HS-27A (cell line): ENCODE measurements at regions not wholly inside any gene's neighbourhood (a gene's known extent, or its start where the extent isn't known, plus 50 kb on each side); places are given as distances from the start of the nearest gene placed in this dataset.

Experiments used
- DNase-seq: peaks from one replicate; pipeline ENCODE4 v3.0.0-alpha.2; 2012; ENCODE audit warnings: low read depth, missing footprints

DNA sequence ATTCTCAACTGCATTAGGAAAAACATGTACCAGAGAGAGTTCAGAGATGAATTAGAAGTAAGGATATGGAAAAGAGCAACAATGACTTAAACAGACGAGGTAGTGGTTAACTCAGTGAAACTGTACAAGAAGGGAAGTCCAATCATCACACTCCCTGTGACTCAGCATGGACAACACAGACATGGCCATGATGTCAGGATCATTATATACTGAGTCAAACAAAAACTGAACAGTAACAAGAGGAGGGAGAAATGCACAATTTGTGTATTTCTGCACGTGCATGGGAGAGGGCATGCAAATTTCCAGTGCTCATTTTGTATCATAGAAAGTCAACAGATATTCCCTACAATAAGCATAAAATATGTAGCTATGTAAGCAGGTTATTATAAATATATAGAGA lies 1037.8 kb downstream of the BCL11B start:
- no peak for DNase-seq

GRCh38 chr14:98236314-98236713 lies 1035.7 kb downstream of the BCL11B start:
- no peak for DNase-seq

DNA sequence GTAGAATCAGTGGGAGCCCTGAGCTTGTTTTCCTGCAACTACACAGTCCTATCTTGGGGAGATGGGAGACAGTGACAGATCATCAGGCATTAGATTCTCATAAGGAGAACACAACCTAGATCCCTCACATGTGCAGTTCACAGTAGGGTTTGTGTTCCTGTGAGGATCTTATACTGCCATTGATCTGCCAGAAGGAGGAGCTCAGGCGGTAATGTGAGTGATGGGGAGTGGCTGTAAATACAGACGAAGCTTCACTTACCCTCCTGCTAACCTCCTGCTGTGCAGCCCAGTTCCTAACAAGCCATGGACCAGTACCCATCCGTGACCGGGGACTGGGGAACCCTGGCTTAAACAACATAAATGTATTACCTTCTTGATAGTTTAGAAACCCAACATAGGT lies 1034.1 kb downstream of the BCL11B start:
- DNase-seq = no peak

- no peak for DNase-seq
Measured at GRCh38 chr14:98240376-98240775, 1031.6 kb downstream of the BCL11B start.

GRCh38 chr14:98242903-98243302 lies 1029.1 kb downstream of the BCL11B start:
- DNase-seq = no peak

DNA sequence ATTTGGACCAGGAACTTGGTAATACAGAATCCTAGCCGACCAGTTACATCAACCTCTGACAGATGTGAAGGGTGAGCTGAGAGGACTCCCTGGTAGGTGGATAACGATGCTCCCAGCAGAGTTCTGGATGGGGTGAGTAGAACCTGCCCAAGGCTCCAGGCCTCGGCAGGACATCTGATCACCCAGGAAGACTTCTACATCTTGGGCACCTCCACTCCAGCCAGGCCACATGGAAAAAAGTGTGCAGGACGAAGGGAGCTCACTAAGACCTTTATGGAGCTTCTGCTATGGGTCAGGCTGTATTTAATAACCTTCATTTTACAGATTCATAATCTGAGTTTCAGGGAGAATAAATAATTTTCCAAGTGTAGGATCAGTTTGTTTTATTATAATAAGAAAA lies 1028.7 kb downstream of the BCL11B start:
- DNase-seq = no peak

GRCh38 chr14:98244162-98244948 lies 1027.6 kb downstream of the BCL11B start:
- no peak for DNase-seq

DNA sequence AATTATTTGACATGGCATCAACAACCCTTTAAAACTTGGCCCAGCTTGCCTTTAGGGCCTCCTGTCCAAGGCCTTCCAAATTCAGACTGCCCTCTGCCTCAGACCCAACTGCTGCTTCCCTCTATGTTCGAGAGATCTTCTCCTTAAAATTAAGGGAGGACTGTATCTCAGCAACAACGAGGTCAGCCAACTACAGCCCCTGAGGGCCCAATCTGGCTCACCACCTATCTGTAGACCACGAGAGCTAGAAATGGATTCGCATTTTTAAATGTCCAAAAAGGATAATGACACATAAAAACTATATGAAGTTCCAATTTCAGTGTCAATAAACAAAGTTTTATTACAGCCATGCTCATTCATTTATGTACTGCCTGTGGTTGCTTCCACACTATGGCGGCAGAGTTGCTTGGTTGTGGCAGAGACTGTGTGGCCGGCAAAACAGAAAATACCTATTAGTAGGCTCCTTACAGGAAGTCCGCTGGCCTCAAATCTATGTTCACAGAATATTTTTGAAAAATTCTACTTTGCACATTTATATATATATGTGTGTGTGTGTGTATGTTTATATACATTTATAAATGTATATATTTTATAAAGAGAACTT lies 1026.9 kb downstream of the BCL11B start:
- DNase-seq = no peak

DNA sequence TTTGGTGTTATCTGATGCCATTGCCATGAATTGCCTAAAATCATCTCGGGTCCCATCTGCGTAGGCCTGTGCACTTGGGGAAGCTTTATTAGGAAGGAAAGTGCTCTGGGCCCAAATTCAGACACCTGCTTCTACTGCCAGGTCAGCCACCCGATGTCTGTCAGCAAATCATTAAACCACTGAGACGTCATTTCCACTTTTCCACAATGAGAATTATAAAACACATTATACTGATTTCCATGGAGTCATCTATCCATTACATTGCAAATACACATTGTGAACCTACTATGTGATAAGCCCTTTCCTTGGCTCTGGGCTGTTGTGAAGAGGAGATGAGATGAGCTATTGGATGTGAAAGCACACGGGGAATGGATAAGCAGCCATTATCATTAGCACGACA lies 1022.9 kb downstream of the BCL11B start:
- no peak for DNase-seq

DNA sequence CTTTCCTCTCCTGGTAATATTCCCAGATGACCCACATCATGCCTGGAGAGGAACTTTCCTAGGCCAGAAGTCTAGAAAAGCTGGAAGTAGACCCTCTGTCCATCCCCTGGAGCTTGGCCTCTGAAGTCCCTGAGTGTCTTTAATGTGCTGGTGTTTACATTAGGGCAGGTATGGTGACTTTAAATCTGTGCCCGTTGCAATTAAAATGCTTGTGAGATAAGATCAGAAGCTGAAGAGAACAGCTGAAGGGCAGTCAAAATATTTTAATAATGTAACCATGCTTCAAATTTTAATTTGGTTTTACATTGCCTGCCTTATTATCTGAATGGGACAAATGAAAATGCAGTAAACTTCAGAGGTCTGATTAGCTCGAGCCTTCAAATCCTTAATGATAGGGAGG lies 1022.5 kb downstream of the BCL11B start:
- no peak for DNase-seq

- DNase-seq = no peak
Measured at GRCh38 chr14:98252820-98253219, 1019.2 kb downstream of the BCL11B start.

DNA sequence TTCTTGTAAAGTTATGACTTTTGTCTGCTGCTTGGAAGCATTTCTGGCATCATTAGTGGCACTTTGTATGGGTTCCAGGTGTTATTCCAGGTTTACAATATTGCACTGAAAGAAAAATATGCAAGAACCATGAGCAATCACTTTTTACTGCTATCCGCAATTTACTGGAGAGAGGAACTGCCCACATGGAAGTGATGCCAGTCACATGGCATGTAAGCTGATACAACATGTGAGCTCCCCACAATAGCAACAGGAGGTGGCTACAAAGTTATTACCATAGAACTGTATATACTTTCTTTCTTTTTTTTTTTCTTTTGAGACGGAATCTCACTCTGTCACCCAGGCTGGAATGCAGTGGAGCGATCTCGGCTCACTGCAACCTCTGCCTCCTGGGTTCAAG lies 1012.1 kb downstream of the BCL11B start:
- no peak for DNase-seq

GRCh38 chr14:98262566-98262965 lies 1009.4 kb downstream of the BCL11B start:
- no peak for DNase-seq

DNA sequence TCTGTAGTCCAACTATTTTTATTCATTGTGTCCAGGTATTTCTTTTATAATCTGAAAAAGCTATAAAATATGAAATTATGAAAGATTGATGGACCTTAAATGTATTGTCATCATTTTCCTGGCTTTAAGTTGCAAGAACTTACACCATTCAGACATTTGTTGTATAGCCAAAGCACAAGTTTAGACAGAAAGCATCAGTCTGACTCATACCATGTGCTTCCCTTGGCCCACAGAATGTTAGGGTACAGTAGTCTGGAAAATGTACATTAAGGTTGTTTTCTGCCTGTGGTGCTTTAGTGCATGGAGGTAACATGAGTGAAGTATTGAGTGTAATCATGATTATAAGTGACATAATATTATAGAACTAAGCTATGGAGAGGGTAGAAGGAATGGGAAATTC lies 1002.5 kb downstream of the BCL11B start:
- DNase-seq = no peak

- no peak for DNase-seq
Measured at GRCh38 chr14:98270201-98270600, 1001.8 kb downstream of the BCL11B start.

DNA sequence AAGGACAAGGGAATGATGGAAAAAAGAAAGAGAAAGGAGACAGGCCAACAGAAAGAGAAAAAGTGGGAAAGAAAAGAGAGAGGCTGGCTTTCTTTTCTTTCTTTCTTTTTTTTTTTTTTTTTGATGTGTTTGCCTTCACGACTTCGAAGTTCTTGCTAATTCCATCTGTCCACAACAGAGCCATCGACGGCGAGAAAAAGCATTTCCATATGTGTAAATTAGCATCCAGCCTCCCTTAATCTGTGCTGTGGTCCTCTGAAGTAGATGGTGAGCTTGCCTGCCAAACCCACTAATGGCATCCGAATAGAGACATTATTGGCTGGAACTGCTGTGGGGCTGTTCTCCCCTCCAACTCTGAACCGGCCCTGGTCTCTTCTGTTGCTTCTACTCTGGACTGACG lies 997.4 kb downstream of the BCL11B start:
- DNase-seq = no peak

- DNase-seq = no peak
Measured at GRCh38 chr14:98278800-98279199, 993.2 kb downstream of the BCL11B start.

DNA sequence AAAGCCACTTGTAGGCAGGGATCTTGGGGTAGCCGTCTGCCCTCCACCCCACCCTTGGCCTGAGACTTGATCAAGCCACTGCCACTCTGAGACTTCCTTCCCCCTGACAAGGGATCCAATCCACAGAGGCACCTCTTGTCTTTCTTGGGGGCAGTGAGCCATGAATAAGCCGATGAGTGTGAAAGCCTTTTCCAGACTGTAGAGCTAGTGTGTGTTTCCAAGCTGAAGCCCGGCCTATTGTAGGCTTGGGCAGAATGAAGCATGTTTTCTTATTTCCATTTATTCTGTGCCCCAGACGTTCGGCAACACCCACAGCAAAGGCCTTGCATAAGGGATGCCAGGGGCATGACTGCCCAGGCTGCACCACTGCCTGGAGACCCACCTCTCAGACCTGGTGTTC lies 991.6 kb downstream of the BCL11B start:
- no peak for DNase-seq

GRCh38 chr14:98288825-98289224 lies 983.2 kb downstream of the BCL11B start:
- DNase-seq = no peak

- DNase-seq = no peak
Measured at GRCh38 chr14:98290596-98290995, 981.4 kb downstream of the BCL11B start.

DNA sequence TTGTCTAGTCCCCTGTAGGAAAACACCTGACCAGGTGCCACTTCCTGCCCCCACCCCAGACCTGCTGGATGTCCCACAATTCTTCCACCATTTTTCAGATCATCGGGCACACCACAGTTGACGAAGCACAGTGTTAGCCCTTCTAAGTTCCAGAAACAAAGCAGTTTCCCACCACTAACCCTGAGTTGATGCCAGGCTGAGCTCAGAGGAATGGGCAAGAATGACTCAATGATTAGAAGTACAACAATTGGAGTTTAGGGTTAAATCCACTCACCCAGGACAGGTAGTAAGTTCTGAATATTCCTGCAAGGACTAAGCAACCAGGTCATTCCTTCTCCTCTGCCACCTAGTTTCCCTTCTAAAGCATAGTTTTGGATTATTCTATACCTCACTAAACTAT lies 979.8 kb downstream of the BCL11B start:
- no peak for DNase-seq

DNA sequence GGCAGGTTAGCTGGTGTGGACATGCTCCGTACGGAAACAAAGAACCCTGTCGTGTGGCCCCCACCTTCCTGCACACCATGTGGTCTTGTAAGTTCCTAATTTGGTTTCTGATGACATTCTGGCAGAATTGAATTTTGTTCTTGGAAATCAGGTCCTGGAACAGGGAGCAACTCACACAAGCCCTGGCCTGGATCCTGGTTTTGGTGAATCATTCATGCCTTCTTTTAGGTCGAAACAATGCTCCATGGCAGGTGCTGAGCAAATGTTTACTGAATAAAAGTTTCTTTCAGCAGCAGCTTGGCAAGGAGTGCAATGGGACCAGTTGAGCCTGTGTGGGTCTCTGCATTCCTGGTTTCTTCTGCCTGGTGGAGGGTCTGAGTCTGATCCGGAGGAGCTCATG lies 978.4 kb downstream of the BCL11B start:
- DNase-seq = no peak

DNA sequence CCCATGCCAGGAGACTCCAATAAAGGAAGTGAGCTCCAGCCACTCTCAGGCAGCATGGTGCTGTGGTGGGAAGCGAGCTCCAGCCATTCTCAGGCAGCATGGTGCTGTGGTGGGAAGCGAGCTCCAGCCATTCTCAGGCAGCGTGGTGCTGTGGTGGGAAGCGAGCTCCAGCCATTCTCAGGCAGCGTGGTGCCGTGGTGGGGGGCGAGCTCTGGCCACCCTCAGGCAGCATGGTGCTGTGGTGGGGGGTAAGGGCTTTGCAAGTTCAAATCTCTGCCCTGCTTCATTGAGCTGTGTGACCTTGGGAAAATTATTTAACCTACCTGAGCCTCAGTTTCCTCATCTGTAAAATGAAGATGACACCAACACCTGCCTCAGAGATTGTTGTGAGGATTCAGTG lies 975.1 kb downstream of the BCL11B start:
- no peak for DNase-seq

GRCh38 chr14:98297567-98297966 lies 974.4 kb downstream of the BCL11B start:
- no peak for DNase-seq
